Left lung (tissue), 4 donors: ENCODE measurements at regions not wholly inside any gene's neighbourhood (a gene's known extent, or its start where the extent isn't known, plus 50 kb on each side); places are given as distances from the start of the nearest gene placed in this dataset.
"Not testable (repeated sequence)": the region's sequence is repeated elsewhere in the genome, so short reads cannot be mapped to it uniquely, and the experiment has no call there.

Experiments
- ATAC-seq: fragments of 200-7000 bp; cut with Tn5 transposase; one replicate; pipeline ENCODE4 v1.9.1; 2020; ENCODE audit warnings: moderate library complexity
- DNase-seq, 4 donors: peaks; one replicate each; pipeline ENCODE4 v3.0.0-alpha.2; 2013 to 2020
- H3K27ac ChIP-seq, 2 donors: fragments of 200-600 bp; sonication (generic) in 1 of 2; one replicate each; pipeline versions ENCODE4 v1.5.0 to v1.8.0; 2020 to 2021
- H3K27me3 ChIP-seq, 2 donors: fragments of 200-600 bp; sonication (generic) in 1 of 2; one replicate each; pipeline versions ENCODE4 v1.5.0 to v1.8.0; 2020 to 2021
- H3K36me3 ChIP-seq, 2 donors: fragments of 200-600 bp; sonication (generic) in 1 of 2; one replicate each; pipeline versions ENCODE4 v1.5.0 to v1.8.0; 2020 to 2021
- H3K4me1 ChIP-seq, 2 donors: fragments of 200-600 bp; one replicate each; pipeline ENCODE4 v1.8.0; 2021
- H3K4me3 ChIP-seq, 2 donors: fragments of 200-600 bp; sonication (generic) in 1 of 2; one replicate each; pipeline versions ENCODE4 v1.5.0 to v1.8.0; 2020 to 2021; ENCODE audit warnings: mild to moderate bottlenecking in 1 of 2
- H3K9me3 ChIP-seq, 2 donors: fragments of 200-600 bp; sonication (generic) in 1 of 2; one replicate each; pipeline versions ENCODE4 v1.5.0 to v1.8.0; 2020 to 2021
- intact Hi-C, 2 donors: fragments of 100-400 bp; cut with DNase I; formaldehyde crosslinking; loops; one replicate each; pipeline versions ENCODE4 v1.11.2 to v1.14.2; 2022
- donor health status: DM: no; HTN: yes; CAD: no.
- donor health status: DM: no; HTN: no; CAD: no.

- H3K4me1 ChIP-seq, ATAC-seq, H3K4me3 ChIP-seq, H3K9me3 ChIP-seq, H3K27ac ChIP-seq, H3K36me3 ChIP-seq, intact Hi-C loops, H3K27me3 ChIP-seq: not testable (repeated sequence)
- DNase-seq = peak in 1 of 4 donors; percentile 13
These were observed 150.6 kb upstream of the ANKRD20A1 start for GRCh38 chr9:67708109-67708508.

GRCh38 chr9:67711429-67711828 lies 147.3 kb upstream of the ANKRD20A1 start:
- H3K9me3 ChIP-seq, intact Hi-C loops, ATAC-seq, DNase-seq, H3K27ac ChIP-seq, H3K36me3 ChIP-seq, H3K27me3 ChIP-seq, H3K4me3 ChIP-seq, H3K4me1 ChIP-seq: not testable (repeated sequence)

GRCh38 chr9:67711931-67712330 lies 146.8 kb upstream of the ANKRD20A1 start:
- H3K9me3 ChIP-seq, H3K36me3 ChIP-seq, H3K27ac ChIP-seq, H3K4me3 ChIP-seq, H3K27me3 ChIP-seq, H3K4me1 ChIP-seq, ATAC-seq, intact Hi-C loops: not testable (repeated sequence)
- peak in 1 of 4 donors; percentile 9 for DNase-seq

- H3K27ac ChIP-seq, H3K4me1 ChIP-seq, DNase-seq, intact Hi-C loops, H3K27me3 ChIP-seq, H3K36me3 ChIP-seq, ATAC-seq, H3K9me3 ChIP-seq, H3K4me3 ChIP-seq: not testable (repeated sequence)
These were observed 145.8 kb upstream of the ANKRD20A1 start for GRCh38 chr9:67712956-67713355.

GRCh38 chr9:67717830-67718388 lies 140.8 kb upstream of the ANKRD20A1 start:
- H3K27ac ChIP-seq = not testable (repeated sequence)

GRCh38 chr9:67720491-67720890 lies 138.2 kb upstream of the ANKRD20A1 start:
- H3K36me3 ChIP-seq, H3K4me1 ChIP-seq, ATAC-seq, H3K4me3 ChIP-seq, intact Hi-C loops, H3K27me3 ChIP-seq, H3K27ac ChIP-seq, H3K9me3 ChIP-seq: not testable (repeated sequence)
- DNase-seq = peak in 2 of 4 donors; percentile 26 to 34

More at GRCh38 chr9:67717830-67718388, 140.8 kb upstream of the ANKRD20A1 start:
- peak in 2 of 4 donors; percentile 15 to 82 for DNase-seq
- H3K4me1 ChIP-seq, H3K9me3 ChIP-seq, ATAC-seq, H3K27me3 ChIP-seq, intact Hi-C loops, H3K36me3 ChIP-seq, H3K4me3 ChIP-seq: not testable (repeated sequence)

- H3K36me3 ChIP-seq, H3K4me1 ChIP-seq, H3K9me3 ChIP-seq, H3K27ac ChIP-seq, intact Hi-C loops, H3K4me3 ChIP-seq, DNase-seq, H3K27me3 ChIP-seq: not testable (repeated sequence)
- peak; percentile 90 for ATAC-seq
These were observed 136.2 kb upstream of the ANKRD20A1 start for GRCh38 chr9:67722460-67723090.

- DNase-seq (peak in 1 of 4 donors; percentile 31), ATAC-seq (peak; percentile 42)
- H3K4me1 ChIP-seq, H3K27me3 ChIP-seq, H3K36me3 ChIP-seq, intact Hi-C loops, H3K9me3 ChIP-seq, H3K27ac ChIP-seq: not testable (repeated sequence)
- H3K4me3 ChIP-seq = peak overlapping the region; percentile 15 to 41
These were observed 135.5 kb upstream of the ANKRD20A1 start for GRCh38 chr9:67723185-67723584.

GRCh38 chr9:67724885-67725284 lies 133.8 kb upstream of the ANKRD20A1 start:
- H3K36me3 ChIP-seq, intact Hi-C loops, H3K9me3 ChIP-seq, H3K27me3 ChIP-seq, H3K4me1 ChIP-seq, H3K27ac ChIP-seq: not testable (repeated sequence)
- ATAC-seq = peak; percentile 23
- DNase-seq = peak in 2 of 4 donors; percentile 47 to 74
- H3K4me3 ChIP-seq = peak overlapping the region in 1 of 2 donors; percentile 23

GRCh38 chr9:67726213-67726988 lies 132.3 kb upstream of the ANKRD20A1 start:
- H3K27me3 ChIP-seq, H3K36me3 ChIP-seq, H3K27ac ChIP-seq, intact Hi-C loops, H3K4me1 ChIP-seq, H3K9me3 ChIP-seq: not testable (repeated sequence)
- DNase-seq (peak in 2 of 4 donors; percentile 10 to 22), ATAC-seq (peak; percentile 73)
- H3K4me3 ChIP-seq = peak overlapping the region in 1 of 2 donors; percentile 21

- H3K36me3 ChIP-seq, H3K27me3 ChIP-seq, H3K27ac ChIP-seq, DNase-seq, ATAC-seq, H3K4me1 ChIP-seq, H3K4me3 ChIP-seq, intact Hi-C loops, H3K9me3 ChIP-seq: not testable (repeated sequence)
These were observed 95.6 kb upstream of the ANKRD20A1 start for GRCh38 chr9:67763133-67763532.

GRCh38 chr9:67771807-67772206 lies 86.9 kb upstream of the ANKRD20A1 start:
- H3K4me3 ChIP-seq, H3K27ac ChIP-seq, H3K4me1 ChIP-seq, H3K9me3 ChIP-seq, H3K27me3 ChIP-seq, H3K36me3 ChIP-seq, ATAC-seq, intact Hi-C loops, DNase-seq: not testable (repeated sequence)

GRCh38 chr9:67800170-67800569 lies 58.6 kb upstream of the ANKRD20A1 start:
- DNase-seq = peak in 1 of 4 donors; percentile 33
- H3K9me3 ChIP-seq, H3K36me3 ChIP-seq, intact Hi-C loops, H3K27ac ChIP-seq, H3K27me3 ChIP-seq, ATAC-seq, H3K4me1 ChIP-seq, H3K4me3 ChIP-seq: not testable (repeated sequence)
